EL (cell line): ENCODE measurements at regions not wholly inside any gene's neighbourhood (a gene's known extent, or its start where the extent isn't known, plus 50 kb on each side); places are given as distances from the start of the nearest gene placed in this dataset.
A peak's percentile ranks its signal among the peaks of the same experiment; 100 is the strongest.

ENCODE experiments used
- DNase-seq: peaks from one replicate; pipeline ENCODE4 v3.0.0-alpha.2; 2016

- no peak for DNase-seq
Observed at GRCh38 chr2:223701761-223702160, 99.6 kb upstream of the SCG2 start.

- DNase-seq, result no peak
Observed at GRCh38 chr2:223700221-223700620, 98.1 kb upstream of the SCG2 start.

GRCh38 chr2:223697892-223698645 is 95.9 kb upstream of the SCG2 start:
- DNase-seq, result no peak

GRCh38 chr2:223697316-223697891 is 95.2 kb upstream of the SCG2 start:
- no peak for DNase-seq

GRCh38 chr2:223696719-223697118 is 94.6 kb upstream of the SCG2 start:
- peak; percentile 18 for DNase-seq

- DNase-seq, result peak; percentile 62
Observed at GRCh38 chr2:223692191-223692947, 90.2 kb upstream of the SCG2 start.

- no peak for DNase-seq
Observed at GRCh38 chr2:223688094-223688835, 86.1 kb upstream of the SCG2 start.

- DNase-seq, result no peak
Observed at GRCh38 chr2:223681125-223681524, 79.0 kb upstream of the SCG2 start.

- DNase-seq, result peak; percentile 42
Observed at GRCh38 chr2:223674998-223675609, 72.9 kb upstream of the SCG2 start.

GRCh38 chr2:223669453-223670225 is 67.5 kb upstream of the SCG2 start:
- DNase-seq, result peak; percentile 48

GRCh38 chr2:223668302-223668998 is 66.3 kb upstream of the SCG2 start:
- DNase-seq, result peak; percentile 50

GRCh38 chr2:223654384-223654915 is 52.3 kb upstream of the SCG2 start:
- DNase-seq, result peak; percentile 60

- DNase-seq, result no peak
Observed at GRCh38 chr2:223652902-223653301, 50.7 kb upstream of the SCG2 start.

GRCh38 chr2:223652122-223652521 is 50.0 kb upstream of the SCG2 start:
- DNase-seq, result no peak
